ENCODE measurements at regions not wholly inside any gene's neighbourhood (a gene's known extent, or its start where the extent isn't known, plus 50 kb on each side); places are given as distances from the start of the nearest gene placed in this dataset.
A peak's percentile ranks its signal among the peaks of the same experiment; 100 is the strongest.

GRCh38 chr7:42389697-42390096 is 152.7 kb upstream of the GLI3 start:
- Mint-ChIP-seq H3K27me3 (no peaks in the 10 kb centered on the region), H3K4me3 (no peak overlapping the region), H3K27ac (no peak overlapping the region), H3K36me3 (no peaks in the 10 kb centered on the region), H3K4me1 (ENCODE audit: unreplicated experiment) (peaks cover 6% of the 10 kb centered on the region), H3K9me3 (peaks cover 4% of the 10 kb centered on the region)
- no peak for TF ChIP-seq CTCF (conservative IDR thresholded peaks at IDR 0.05)
- no peak for DNase-seq (ENCODE audit: extremely low spot score, unreplicated experiment)

- Mint-ChIP-seq H3K9me3 (peaks cover 4% of the 10 kb centered on the region), H3K27ac (no peak overlapping the region), H3K4me3 (no peak overlapping the region), H3K27me3 (no peaks in the 10 kb centered on the region), H3K4me1 (ENCODE audit: unreplicated experiment) (no peaks in the 10 kb centered on the region), H3K36me3 (no peaks in the 10 kb centered on the region)
- DNase-seq (ENCODE audit: extremely low spot score, unreplicated experiment): no peak
- TF ChIP-seq CTCF (conservative IDR thresholded peaks at IDR 0.05): peak; percentile 56
These were observed 148.9 kb upstream of the GLI3 start for GRCh38 chr7:42385912-42386311.

- TF ChIP-seq CTCF (conservative IDR thresholded peaks at IDR 0.05): no peak
- no peak overlapping the region for H3K27ac Mint-ChIP-seq
- no peak overlapping the region for H3K4me3 Mint-ChIP-seq
- H3K4me1 Mint-ChIP-seq (ENCODE audit: unreplicated experiment): peaks cover 5% of the 10 kb centered on the region
- H3K9me3 Mint-ChIP-seq: peaks cover 4% of the 10 kb centered on the region
- H3K36me3 Mint-ChIP-seq: no peaks in the 10 kb centered on the region
- DNase-seq (ENCODE audit: extremely low spot score, unreplicated experiment): no peak
- no peaks in the 10 kb centered on the region for H3K27me3 Mint-ChIP-seq
These were observed 144.2 kb upstream of the GLI3 start for GRCh38 chr7:42381161-42381560.

- H3K9me3 Mint-ChIP-seq: peaks cover 4% of the 10 kb centered on the region
- H3K27ac Mint-ChIP-seq: no peak overlapping the region
- peaks cover 5% of the 10 kb centered on the region for H3K4me1 Mint-ChIP-seq (ENCODE audit: unreplicated experiment)
- no peak for TF ChIP-seq CTCF (conservative IDR thresholded peaks at IDR 0.05)
- H3K4me3 Mint-ChIP-seq: no peak overlapping the region
- no peaks in the 10 kb centered on the region for H3K36me3 Mint-ChIP-seq
- H3K27me3 Mint-ChIP-seq: no peaks in the 10 kb centered on the region
- no peak for DNase-seq (ENCODE audit: extremely low spot score, unreplicated experiment)
These were observed 143.4 kb upstream of the GLI3 start for GRCh38 chr7:42380401-42380800.

GRCh38 chr7:42378149-42378548 is 141.1 kb upstream of the GLI3 start:
- no peaks in the 10 kb centered on the region for H3K27me3 Mint-ChIP-seq

More at GRCh38 chr7:42378149-42378548, 141.1 kb upstream of the GLI3 start:
- Mint-ChIP-seq H3K36me3 (no peaks in the 10 kb centered on the region), H3K4me1 (ENCODE audit: unreplicated experiment) (peaks cover 5% of the 10 kb centered on the region), H3K9me3 (no peaks in the 10 kb centered on the region), H3K27ac (no peak overlapping the region), H3K4me3 (no peak overlapping the region)
- no peak for DNase-seq (ENCODE audit: extremely low spot score, unreplicated experiment)
- TF ChIP-seq CTCF (conservative IDR thresholded peaks at IDR 0.05): no peak
